Fibroblast of mammary gland (primary cell): ENCODE measurements at regions not wholly inside any gene's neighbourhood (a gene's known extent, or its start where the extent isn't known, plus 50 kb on each side); places are given as distances from the start of the nearest gene placed in this dataset.

Experiments used
- DNase-seq: peaks from one replicate; pipeline ENCODE4 v3.0.0-alpha.2; 2010; ENCODE audit warnings: low read depth
- H3K4me3 ChIP-seq: 2 replicates; pipeline ENCODE4 v1.5.1; 2011; ENCODE audit warnings: low read depth, mild to moderate bottlenecking, low read length, moderate library complexity; ENCODE audit not compliant: control insufficient read depth
- TF ChIP-seq, protein P1 (sequence below): conservative IDR thresholded peaks from 2 replicates; pipeline ENCODE4 v1.5.1; 2011; ENCODE audit warnings: low read depth, low read length, inconsistent platforms; ENCODE audit not compliant: control insufficient read depth, insufficient read depth

DNA sequence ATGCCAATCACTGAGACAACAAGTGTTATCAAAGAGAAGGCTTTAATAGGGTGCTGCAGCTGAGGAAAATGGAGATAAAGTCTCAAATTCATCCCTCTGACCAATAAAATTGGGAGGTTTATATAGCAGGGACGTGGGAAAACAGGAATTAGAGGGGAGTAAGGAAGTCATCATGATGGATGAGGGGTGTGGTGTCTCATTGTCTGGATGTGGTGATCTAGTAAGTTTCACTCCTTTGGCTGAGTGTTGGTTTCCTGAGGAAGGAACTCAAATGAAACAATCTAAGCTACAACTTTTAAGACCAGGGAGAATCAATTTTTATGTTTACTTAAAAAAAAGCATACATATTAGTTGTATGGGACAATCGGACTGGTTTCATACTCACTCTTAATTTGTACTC lies 491.0 kb upstream of the KIRREL3 start:
- TF ChIP-seq, protein P1, sequence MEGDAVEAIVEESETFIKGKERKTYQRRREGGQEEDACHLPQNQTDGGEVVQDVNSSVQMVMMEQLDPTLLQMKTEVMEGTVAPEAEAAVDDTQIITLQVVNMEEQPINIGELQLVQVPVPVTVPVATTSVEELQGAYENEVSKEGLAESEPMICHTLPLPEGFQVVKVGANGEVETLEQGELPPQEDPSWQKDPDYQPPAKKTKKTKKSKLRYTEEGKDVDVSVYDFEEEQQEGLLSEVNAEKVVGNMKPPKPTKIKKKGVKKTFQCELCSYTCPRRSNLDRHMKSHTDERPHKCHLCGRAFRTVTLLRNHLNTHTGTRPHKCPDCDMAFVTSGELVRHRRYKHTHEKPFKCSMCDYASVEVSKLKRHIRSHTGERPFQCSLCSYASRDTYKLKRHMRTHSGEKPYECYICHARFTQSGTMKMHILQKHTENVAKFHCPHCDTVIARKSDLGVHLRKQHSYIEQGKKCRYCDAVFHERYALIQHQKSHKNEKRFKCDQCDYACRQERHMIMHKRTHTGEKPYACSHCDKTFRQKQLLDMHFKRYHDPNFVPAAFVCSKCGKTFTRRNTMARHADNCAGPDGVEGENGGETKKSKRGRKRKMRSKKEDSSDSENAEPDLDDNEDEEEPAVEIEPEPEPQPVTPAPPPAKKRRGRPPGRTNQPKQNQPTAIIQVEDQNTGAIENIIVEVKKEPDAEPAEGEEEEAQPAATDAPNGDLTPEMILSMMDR: no peak
- no peak overlapping the region for H3K4me3 ChIP-seq
- no peak for DNase-seq

GRCh38 chr11:127490896-127491295 lies 490.3 kb upstream of the KIRREL3 start:
- DNase-seq: no peak
- TF ChIP-seq, protein P1: no peak

DNA sequence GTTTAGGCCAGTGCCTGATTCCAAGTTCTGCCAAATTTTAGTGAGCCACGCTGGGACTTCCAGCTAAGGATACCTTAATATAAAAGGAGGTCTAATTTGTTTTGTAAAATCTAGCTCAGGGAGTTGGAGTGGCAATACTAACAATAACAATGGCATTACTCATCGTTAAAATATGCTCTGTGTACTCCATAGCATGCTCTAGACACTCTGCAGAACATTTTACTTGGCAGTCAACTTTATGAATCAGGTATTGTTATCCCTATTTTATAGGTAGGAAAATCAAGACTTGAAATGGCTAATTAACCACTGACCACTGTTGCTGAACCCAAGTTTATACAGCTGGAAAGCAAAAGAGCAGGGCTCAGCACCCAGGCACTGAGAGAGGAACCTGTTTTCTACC lies 485.0 kb upstream of the KIRREL3 start:
- TF ChIP-seq, protein P1: no peak
- no peak overlapping the region for H3K4me3 ChIP-seq
- DNase-seq: no peak

More at GRCh38 chr11:127490896-127491295, 490.3 kb upstream of the KIRREL3 start:
- H3K4me3 ChIP-seq: no peak overlapping the region

GRCh38 chr11:127481391-127481790 lies 480.8 kb upstream of the KIRREL3 start:
- TF ChIP-seq, protein P1: no peak
- no peak for DNase-seq
- H3K4me3 ChIP-seq: no peak overlapping the region

DNA sequence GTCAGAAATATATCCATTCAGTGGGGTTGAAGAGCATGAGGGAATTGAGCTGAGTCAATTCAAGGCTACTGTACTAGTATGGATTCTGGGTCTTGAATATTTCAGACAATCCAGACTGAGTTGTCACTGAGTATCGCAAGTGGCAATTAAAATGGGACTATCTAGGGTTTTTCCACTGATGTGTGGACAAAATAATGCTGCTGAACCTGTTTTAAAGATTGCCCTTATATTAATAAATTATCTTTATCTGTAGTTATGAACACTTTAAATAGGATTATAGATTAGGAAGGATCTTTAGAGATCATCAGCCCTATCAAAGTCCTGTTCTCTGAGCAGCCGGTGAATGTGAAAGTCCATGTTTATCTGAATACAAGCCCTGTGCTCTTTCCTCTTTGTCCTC lies 478.3 kb upstream of the KIRREL3 start:
- TF ChIP-seq, protein P1: no peak
- no peak for DNase-seq
- no peak overlapping the region for H3K4me3 ChIP-seq

- H3K4me3 ChIP-seq: no peak overlapping the region
- TF ChIP-seq, protein P1: no peak
- no peak for DNase-seq
Measured at GRCh38 chr11:127474766-127475165, 474.2 kb upstream of the KIRREL3 start.

- TF ChIP-seq, protein P1: no peak
- no peak overlapping the region for H3K4me3 ChIP-seq
- DNase-seq: no peak
Measured at GRCh38 chr11:127472505-127472904, 471.9 kb upstream of the KIRREL3 start.
